ENCODE measurements at regions not wholly inside any gene's neighbourhood (a gene's known extent, or its start where the extent isn't known, plus 50 kb on each side); places are given as distances from the start of the nearest gene placed in this dataset.

GRCh38 chr13:58313219-58313618, 681.7 kb downstream of the PCDH17 start (continued):
- TF ChIP-seq, protein P1, sequence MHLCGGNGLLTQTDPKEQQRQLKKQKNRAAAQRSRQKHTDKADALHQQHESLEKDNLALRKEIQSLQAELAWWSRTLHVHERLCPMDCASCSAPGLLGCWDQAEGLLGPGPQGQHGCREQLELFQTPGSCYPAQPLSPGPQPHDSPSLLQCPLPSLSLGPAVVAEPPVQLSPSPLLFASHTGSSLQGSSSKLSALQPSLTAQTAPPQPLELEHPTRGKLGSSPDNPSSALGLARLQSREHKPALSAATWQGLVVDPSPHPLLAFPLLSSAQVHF (CRISPR knock-in tag; IDR thresholded peaks at IDR 0.05) = no peak
- TF ChIP-seq ZNF546 (CRISPR knock-in tag; conservative IDR thresholded peaks at IDR 0.05) (no peak), RCOR2 (CRISPR knock-in tag; IDR thresholded peaks at IDR 0.05) (no peak), ZBTB3 (CRISPR knock-in tag; IDR thresholded peaks at IDR 0.05; ENCODE audit: borderline replicate concordance, low read depth) (no peak), HNRNPLL (IDR thresholded peaks at IDR 0.05; ENCODE audit: low read depth, low read length, poor library complexity, severe bottlenecking) (no peak)

DNA sequence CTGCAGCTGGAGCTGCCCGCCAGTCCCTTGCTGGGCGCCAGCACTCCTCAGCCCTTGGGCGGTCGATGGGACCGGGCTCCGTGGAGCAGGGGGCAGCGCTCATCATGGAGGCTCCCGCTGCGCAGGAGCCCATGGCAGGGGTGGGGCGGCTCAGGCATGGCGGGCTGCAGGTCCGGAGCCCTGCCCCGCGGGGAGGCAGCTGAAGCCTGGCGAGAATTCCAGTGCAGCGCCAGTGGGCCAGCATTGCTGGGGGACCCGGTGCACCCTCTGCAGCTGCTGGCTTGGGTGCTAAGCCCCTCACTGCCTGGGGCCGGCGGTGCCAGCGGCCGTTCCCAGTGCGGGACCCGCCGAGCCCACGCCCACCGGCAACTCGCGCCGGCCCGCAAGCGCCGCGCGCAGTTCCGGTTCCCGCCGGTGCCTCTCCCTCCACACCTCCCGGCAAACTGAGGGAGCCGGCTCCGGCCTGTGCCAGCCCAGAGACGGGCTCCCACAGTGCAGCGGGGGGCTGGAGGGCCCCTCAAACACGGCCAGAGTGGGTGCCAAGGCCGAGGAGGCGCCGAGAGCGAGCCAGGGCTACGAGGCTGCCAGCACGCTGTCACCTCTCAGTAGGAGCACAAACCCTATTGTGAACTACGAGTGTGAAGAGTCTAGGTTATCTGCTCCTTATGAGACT, 687.1 kb downstream of the PCDH17 start:
- no peaks in the 10 kb centered on the region for H3K27me3 ChIP-seq (ENCODE audit: control insufficient read depth in 1 of 2, insufficient read depth in 2 of 2, low read length in 2 of 2)
- peaks cover 9% of the 10 kb centered on the region; the same call in 1 of the 2 replicates for H3K9me3 ChIP-seq (ENCODE audit: low read length)
- CTCF ChIA-PET (ENCODE audit: low intra/inter-chr PET ratio, low total read pairs) = no interaction called here
- H3K9ac ChIP-seq (ENCODE audit: insufficient read depth, low read depth, low read length) = no peak overlapping the region
- H3K27ac ChIP-seq (ENCODE audit: extremely low read length, insufficient read depth, low read length) = no peak overlapping the region
- H3K36me3 ChIP-seq (replicated peaks in 1 of 2; ENCODE audit: control insufficient read depth in 1 of 2, insufficient read depth in 2 of 2, low read length in 2 of 2) = no peaks in the 10 kb centered on the region
- no TSS peak for BruUV-seq (replicated peaks)
- no peaks in the 10 kb centered on the region for H3K79me2 ChIP-seq (ENCODE audit: insufficient read depth, low read length)
- no peak overlapping the region for H3K4me3 ChIP-seq (replicated peaks in 1 of 3; ENCODE audit: insufficient read depth in 1 of 3, low read depth in 2 of 3, low read length in 3 of 3)
- no peak overlapping the region for H3K4me2 ChIP-seq (ENCODE audit: low read depth, low read length)
- FAIRE-seq (no peak), ATAC-seq (no peak), DNase-seq (ENCODE audit: low spot score) (no peak)
- no peaks in the 10 kb centered on the region for H3K4me1 ChIP-seq (ENCODE audit: insufficient read depth, low read length)
- POLR2A ChIA-PET = no interaction called here
- WGBS (ENCODE audit: low lambda C conversion rate) = 100% methylated on average over 1 of the region's 50 CpGs
- intact Hi-C loops (cut with micrococcal nuclease; ENCODE audit: unreplicated experiment) = no loop called here
- in situ Hi-C loops (cut with HindIII; ENCODE audit: extremely low pct_ligation_motif_present, low pct_unique_long_range_greater_than_20kb) = no loop called here
- no peak overlapping the region for H2AFZ ChIP-seq (ENCODE audit: low read length)
- TF ChIP-seq HHEX (CRISPR knock-in tag; IDR thresholded peaks at IDR 0.05) (no peak), ZFYVE20 (CRISPR knock-in tag; IDR thresholded peaks at IDR 0.05; ENCODE audit: borderline replicate concordance, low read depth) (no peak), ATAD3A (CRISPR knock-in tag; IDR thresholded peaks at IDR 0.05) (no peak)
- no peaks in the 10 kb centered on the region for H4K20me1 ChIP-seq (ENCODE audit: insufficient read depth, low read length)

Data from HepG2 (cell line).